OCI-LY7 (cell line): ENCODE measurements at regions not wholly inside any gene's neighbourhood (a gene's known extent, or its start where the extent isn't known, plus 50 kb on each side); places are given as distances from the start of the nearest gene placed in this dataset.

Source experiments
- BruUV-seq: library from RNA; stranded (reverse); fragments of 400-500 nt; replicated peaks from 2 replicates; lab custom pipeline; 2021; lab: Mats Ljungman, UMichigan
- CTCF ChIA-PET: fragments of 300-600 bp; sonication (Branson Sonifier 250); formaldehyde crosslinking; loops from one replicate; lab custom pipeline; 2022; ENCODE audit warnings: antibody characterized with exemption; ENCODE audit not compliant: unreplicated experiment; lab: Charles Lee
- POLR2A ChIA-PET: fragments of 300-600 bp; sonication (Branson Sonifier 250); formaldehyde crosslinking; loops from one replicate; lab custom pipeline; 2022; ENCODE audit warnings: antibody characterized with exemption; lab: Charles Lee
- DNase-seq: peaks from one replicate; pipeline ENCODE4 v3.0.0-alpha.2; 2015; ENCODE audit warnings: low spot score
- H2AFZ ChIP-seq: fragments of 200-600 bp; sonication (generic), shearing (Covaris generic); 2 replicates; pipeline ENCODE4 v1.6.1; 2014; ENCODE audit warnings: mild to moderate bottlenecking, antibody characterized with exemption, low read length, moderate library complexity
- H3K27ac ChIP-seq: fragments of 200-600 bp; sonication (generic); 2 replicates; pipeline ENCODE4 v1.5.1; 2014; ENCODE audit warnings: mixed run types, low read depth, mild to moderate bottlenecking, moderate library complexity, low read length, inconsistent platforms; ENCODE audit not compliant: poor library complexity, severe bottlenecking
- H3K36me3 ChIP-seq: fragments of 200-600 bp; sonication (generic); 2 replicates; pipeline ENCODE4 v1.6.1; 2014; ENCODE audit warnings: mild to moderate bottlenecking, antibody characterized with exemption, low read length, moderate library complexity, mixed read lengths; ENCODE audit not compliant: insufficient read depth
- H3K4me1 ChIP-seq: fragments of 200-600 bp; sonication (generic); 2 replicates; pipeline ENCODE4 v1.5.1; 2014; ENCODE audit warnings: mild to moderate bottlenecking, low read length; ENCODE audit not compliant: insufficient read depth, poor library complexity, severe bottlenecking
- H3K4me2 ChIP-seq: fragments of 200-600 bp; sonication (generic); 2 replicates; pipeline ENCODE4 v1.6.1; 2014; ENCODE audit warnings: mild to moderate bottlenecking, low read length
- H3K4me3 ChIP-seq: fragments of 200-600 bp; sonication (generic); 2 replicates; pipeline ENCODE4 v1.5.1; 2014; ENCODE audit warnings: mild to moderate bottlenecking, low read depth, low read length; ENCODE audit not compliant: poor library complexity, severe bottlenecking
- H3K79me2 ChIP-seq: fragments of 200-600 bp; sonication (generic); 2 replicates; pipeline ENCODE4 v1.6.1; 2016; ENCODE audit warnings: low read depth, mild to moderate bottlenecking, low read length, moderate library complexity, mixed read lengths; ENCODE audit not compliant: insufficient read depth
- H3K9me2 ChIP-seq: fragments of 200-600 bp; sonication (generic); 2 replicates; pipeline ENCODE4 v1.6.1; 2016; ENCODE audit warnings: mild to moderate bottlenecking, low read length, mixed read lengths; ENCODE audit not compliant: insufficient read depth
- H3K9me3 ChIP-seq: fragments of 200-600 bp; sonication (generic); 2 replicates; pipeline ENCODE4 v1.6.1; 2014; ENCODE audit warnings: mild to moderate bottlenecking, mixed run types, low read length, mixed read lengths
- H4K20me1 ChIP-seq: fragments of 200-600 bp; sonication (generic); 2 replicates; pipeline ENCODE4 v1.6.1; 2014; ENCODE audit warnings: mild to moderate bottlenecking, antibody characterized with exemption, low read length, moderate library complexity, mixed read lengths; ENCODE audit not compliant: insufficient read depth
- CTCF ChIP-seq: fragments of 200-600 bp; sonication (generic); conservative IDR thresholded peaks from 2 replicates; pipeline ENCODE4 v1.5.1; 2014; ENCODE audit warnings: mild to moderate bottlenecking, antibody characterized with exemption, low read length, moderate library complexity, mixed read lengths
- EZH2phosphoT487 ChIP-seq: fragments of 200-600 bp; sonication (generic); IDR thresholded peaks from 2 replicates; pipeline ENCODE4 v1.6.1; 2018; ENCODE audit warnings: low read depth, borderline replicate concordance, mild to moderate bottlenecking, mixed run types, antibody characterized with exemption, low read length, moderate library complexity, mixed read lengths
- intact Hi-C: fragments of 100-400 bp; cut with micrococcal nuclease; formaldehyde crosslinking; loops from one replicate; pipeline ENCODE4 v1.10.0; 2022; ENCODE audit not compliant: unreplicated experiment

DNA sequence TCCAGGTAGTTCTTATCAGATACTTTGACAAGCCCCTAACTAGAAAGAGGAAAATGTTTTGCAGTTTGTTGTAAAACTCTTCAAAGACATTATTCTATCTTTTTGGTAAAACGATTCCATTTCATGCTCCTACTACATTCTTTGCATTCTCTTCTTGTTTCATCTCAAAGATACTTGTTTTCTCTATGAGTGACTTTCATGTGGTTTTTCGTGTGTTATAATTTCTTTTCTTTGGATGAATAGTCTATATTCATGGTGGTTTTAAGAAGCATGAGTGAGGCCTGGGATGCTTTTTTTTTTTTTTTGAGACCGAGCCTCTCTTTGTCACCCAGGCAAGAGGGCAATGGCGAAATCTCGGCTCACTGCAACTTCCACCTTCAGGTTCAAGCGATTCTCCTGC is 292.5 kb upstream of the LYZL1 start:
- Histone ChIP-seq H3K4me3 (no peak overlapping the region), H3K36me3 (no peaks in the 10 kb centered on the region), H3K79me2 (no peaks in the 10 kb centered on the region), H3K4me2 (no peak overlapping the region), H3K9me3 (no peaks in the 10 kb centered on the region), H4K20me1 (no peaks in the 10 kb centered on the region), H2AFZ (no peak overlapping the region), H3K27ac (no peak overlapping the region), H3K9me2 (no peaks in the 10 kb centered on the region), H3K4me1 (no peaks in the 10 kb centered on the region)
- BruUV-seq: no TSS peak
- no peak for TF ChIP-seq CTCF
- TF ChIP-seq EZH2phosphoT487: no peak
- POLR2A ChIA-PET: no interaction called here
- intact Hi-C loops: no loop called here
- DNase-seq: no peak
- CTCF ChIA-PET: no interaction called here

GRCh38 chr10:28996947-28997551 is 291.8 kb upstream of the LYZL1 start:
- TF ChIP-seq EZH2phosphoT487 (no peak), CTCF (no peak)
- Histone ChIP-seq H3K4me2 (no peak overlapping the region), H3K4me3 (no peak overlapping the region), H3K27ac (no peak overlapping the region), H2AFZ (no peak overlapping the region), H3K9me3 (no peaks in the 10 kb centered on the region), H3K79me2 (no peaks in the 10 kb centered on the region), H3K4me1 (no peaks in the 10 kb centered on the region), H4K20me1 (no peaks in the 10 kb centered on the region), H3K36me3 (no peaks in the 10 kb centered on the region), H3K9me2 (no peaks in the 10 kb centered on the region)
- no TSS peak for BruUV-seq
- intact Hi-C loops: no loop called here
- CTCF ChIA-PET: no interaction called here
- no peak for DNase-seq
- POLR2A ChIA-PET: no interaction called here

GRCh38 chr10:28997734-28998133 is 291.1 kb upstream of the LYZL1 start:
- TF ChIP-seq EZH2phosphoT487: no peak
- no peak overlapping the region for H3K27ac ChIP-seq
- intact Hi-C loops: no loop called here
- no peaks in the 10 kb centered on the region for H3K4me1 ChIP-seq
- no peak overlapping the region for H3K4me2 ChIP-seq
- H3K4me3 ChIP-seq: no peak overlapping the region
- no TSS peak for BruUV-seq
- no peaks in the 10 kb centered on the region for H3K9me3 ChIP-seq
- H4K20me1 ChIP-seq: no peaks in the 10 kb centered on the region
- CTCF ChIA-PET: no interaction called here
- no peaks in the 10 kb centered on the region for H3K36me3 ChIP-seq
- no peak overlapping the region for H2AFZ ChIP-seq
- H3K79me2 ChIP-seq: no peaks in the 10 kb centered on the region
- no peaks in the 10 kb centered on the region for H3K9me2 ChIP-seq
- DNase-seq: no peak
- POLR2A ChIA-PET: no interaction called here
